SK-N-SH treated with all-trans-retinoic acid at 6 μM for 48 hours (cell line): ENCODE measurements at regions not wholly inside any gene's neighbourhood (a gene's known extent, or its start where the extent isn't known, plus 50 kb on each side); places are given as distances from the start of the nearest gene placed in this dataset.

ENCODE experiments used
- ATAC-seq: fragments of 200-7000 bp; cut with Tn5 transposase; 3 replicates; pipeline ENCODE4 v1.9.1; 2020; ENCODE audit warnings: mild to moderate bottlenecking, moderate library complexity
- ARNTL ChIP-seq: fragments of 450-650 bp; formaldehyde crosslinking; IDR thresholded peaks from 2 replicates; pipeline ENCODE4 v1.5.0; 2020; ENCODE audit warnings: low read depth, mild to moderate bottlenecking, moderate library complexity, borderline replicate concordance
- BACH2 ChIP-seq: fragments of 250-450 bp; sonication (Bioruptor Pico); IDR thresholded peaks from 2 replicates; pipeline ENCODE4 v1.9.0; 2021; ENCODE audit warnings: mild to moderate bottlenecking, borderline replicate concordance
- CSDC2 ChIP-seq: fragments of 250-450 bp; sonication (Bioruptor Pico); IDR thresholded peaks from 2 replicates; pipeline ENCODE4 v1.5.0; 2020; ENCODE audit warnings: mild to moderate bottlenecking, moderate library complexity
- ESRRG ChIP-seq: fragments of 250-450 bp; sonication (Bioruptor Pico); IDR thresholded peaks from 2 replicates; pipeline ENCODE4 v1.6.1; 2021; ENCODE audit warnings: mild to moderate bottlenecking
- GLIS3 ChIP-seq: fragments of 250-450 bp; sonication (Bioruptor Pico); IDR thresholded peaks from 2 replicates; pipeline ENCODE4 v1.5.0; 2020; ENCODE audit warnings: mild to moderate bottlenecking, moderate library complexity
- PPARA ChIP-seq: fragments of 250-450 bp; sonication (Bioruptor Pico); IDR thresholded peaks from 2 replicates; pipeline ENCODE4 v1.5.0; 2020; ENCODE audit warnings: mild to moderate bottlenecking, borderline replicate concordance
- RARB ChIP-seq: fragments of 250-450 bp; sonication (Bioruptor Pico); IDR thresholded peaks from 2 replicates; pipeline ENCODE4 v1.8.0; 2021; ENCODE audit warnings: mild to moderate bottlenecking, moderate library complexity
- SNAI2 ChIP-seq: fragments of 250-450 bp; sonication (Bioruptor Pico); IDR thresholded peaks from 2 replicates; pipeline ENCODE4 v1.5.0; 2020; ENCODE audit warnings: mild to moderate bottlenecking, moderate library complexity
- TCF4 ChIP-seq: fragments of 250-450 bp; sonication (Bioruptor Pico); IDR thresholded peaks from 2 replicates; pipeline ENCODE4 v1.8.0; 2021; ENCODE audit warnings: mild to moderate bottlenecking, moderate library complexity, borderline replicate concordance
- TOX ChIP-seq: fragments of 250-450 bp; sonication (Bioruptor Pico); IDR thresholded peaks from 2 replicates; pipeline ENCODE4 v1.8.0; 2021; ENCODE audit warnings: mild to moderate bottlenecking, moderate library complexity, borderline replicate concordance
- ZC3H10 ChIP-seq: fragments of 250-450 bp; sonication (Bioruptor Pico); IDR thresholded peaks from 2 replicates; pipeline ENCODE4 v1.5.1; 2021; ENCODE audit warnings: mild to moderate bottlenecking, moderate library complexity
- ZFP3 ChIP-seq: fragments of 250-450 bp; sonication (Bioruptor Pico); IDR thresholded peaks from 2 replicates; pipeline ENCODE4 v1.5.0; 2020; ENCODE audit warnings: mild to moderate bottlenecking, moderate library complexity
- ZFP30 ChIP-seq: fragments of 450-650 bp; formaldehyde crosslinking; IDR thresholded peaks from 2 replicates; pipeline ENCODE4 v1.5.0; 2022; ENCODE audit warnings: mild to moderate bottlenecking, moderate library complexity
- ZNF565 ChIP-seq: fragments of 450-650 bp; formaldehyde crosslinking; conservative IDR thresholded peaks from 2 replicates; pipeline ENCODE4 v1.5.0; 2020; ENCODE audit warnings: low read depth, mild to moderate bottlenecking, moderate library complexity
- ZNF70 ChIP-seq: fragments of 450-650 bp; formaldehyde crosslinking; IDR thresholded peaks from 2 replicates; pipeline ENCODE4 v1.5.0; 2020; ENCODE audit warnings: mild to moderate bottlenecking, moderate library complexity
- ZNF8 ChIP-seq: fragments of 450-650 bp; formaldehyde crosslinking; IDR thresholded peaks from 2 replicates; pipeline ENCODE4 v1.5.0; 2020; ENCODE audit warnings: mild to moderate bottlenecking, moderate library complexity
- TF ChIP-seq, protein P1 (sequence below): fragments of 250-450 bp; sonication (Bioruptor Pico); IDR thresholded peaks from 2 replicates; pipeline ENCODE4 v1.8.0; 2020; ENCODE audit warnings: mild to moderate bottlenecking, moderate library complexity, borderline replicate concordance
- TF ChIP-seq, protein P2 (sequence below): fragments of 250-450 bp; sonication (Bioruptor Pico); IDR thresholded peaks from 2 replicates; pipeline ENCODE4 v1.5.0; 2020; ENCODE audit warnings: mild to moderate bottlenecking, moderate library complexity
- TF ChIP-seq, protein P3 (sequence below): fragments of 250-450 bp; sonication (Bioruptor Pico); IDR thresholded peaks from 2 replicates; pipeline ENCODE4 v1.5.1; 2021; ENCODE audit warnings: mild to moderate bottlenecking, moderate library complexity

DNA sequence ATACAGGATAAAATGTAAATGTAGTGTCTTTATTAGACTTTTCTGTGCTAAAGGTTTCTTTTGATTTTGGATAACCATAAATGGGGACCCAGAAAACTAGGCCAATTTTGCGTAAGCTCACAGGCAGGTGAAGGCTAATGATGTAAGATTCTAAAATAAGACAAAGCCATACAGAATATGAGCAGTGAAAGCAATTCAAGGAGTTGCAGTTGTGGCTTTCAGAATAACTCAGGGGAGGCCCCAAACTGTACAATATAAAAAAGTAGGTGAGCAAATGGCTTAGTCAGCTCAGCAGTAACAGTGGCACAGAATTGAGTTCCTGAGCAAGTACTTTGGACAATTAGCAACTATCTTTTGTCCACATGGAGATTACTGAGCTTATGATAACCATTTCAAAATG is 81.7 kb upstream of the NRP1 start:
- no peak for ATAC-seq
- no peak for TF ChIP-seq TCF4 (CRISPR knock-in tag)
- no peak for TF ChIP-seq BACH2 (CRISPR knock-in tag)
- no peak for TF ChIP-seq CSDC2 (CRISPR knock-in tag)
- TF ChIP-seq, all 23 proteins: peak for 0

DNA sequence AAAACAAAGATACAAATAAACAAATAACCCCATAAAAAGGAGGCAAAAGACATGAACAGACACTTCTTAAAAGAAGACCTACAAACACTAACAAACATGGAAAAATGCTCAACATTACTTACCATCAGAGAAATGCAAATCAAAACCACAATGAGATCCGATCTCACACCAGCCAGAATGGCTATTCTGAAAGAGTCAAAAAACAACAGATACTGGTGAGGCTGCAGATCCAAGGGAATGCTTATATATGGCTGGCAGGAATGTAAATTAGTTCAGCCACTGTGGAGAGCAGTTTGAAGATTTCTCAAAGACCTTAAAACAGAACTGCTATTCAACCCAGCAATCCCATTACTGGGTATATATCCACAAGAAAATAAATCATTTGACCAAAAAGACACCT is 80.4 kb upstream of the NRP1 start:
- no peak for ATAC-seq
- TF ChIP-seq ARNTL (CRISPR knock-in tag) (no peak), PPARA (CRISPR knock-in tag) (no peak), RARB (CRISPR knock-in tag) (no peak), ZNF70 (CRISPR knock-in tag) (no peak), SNAI2 (CRISPR knock-in tag) (no peak), ZC3H10 (CRISPR knock-in tag) (no peak), ESRRG (CRISPR knock-in tag) (no peak)
- TF ChIP-seq, protein P1, sequence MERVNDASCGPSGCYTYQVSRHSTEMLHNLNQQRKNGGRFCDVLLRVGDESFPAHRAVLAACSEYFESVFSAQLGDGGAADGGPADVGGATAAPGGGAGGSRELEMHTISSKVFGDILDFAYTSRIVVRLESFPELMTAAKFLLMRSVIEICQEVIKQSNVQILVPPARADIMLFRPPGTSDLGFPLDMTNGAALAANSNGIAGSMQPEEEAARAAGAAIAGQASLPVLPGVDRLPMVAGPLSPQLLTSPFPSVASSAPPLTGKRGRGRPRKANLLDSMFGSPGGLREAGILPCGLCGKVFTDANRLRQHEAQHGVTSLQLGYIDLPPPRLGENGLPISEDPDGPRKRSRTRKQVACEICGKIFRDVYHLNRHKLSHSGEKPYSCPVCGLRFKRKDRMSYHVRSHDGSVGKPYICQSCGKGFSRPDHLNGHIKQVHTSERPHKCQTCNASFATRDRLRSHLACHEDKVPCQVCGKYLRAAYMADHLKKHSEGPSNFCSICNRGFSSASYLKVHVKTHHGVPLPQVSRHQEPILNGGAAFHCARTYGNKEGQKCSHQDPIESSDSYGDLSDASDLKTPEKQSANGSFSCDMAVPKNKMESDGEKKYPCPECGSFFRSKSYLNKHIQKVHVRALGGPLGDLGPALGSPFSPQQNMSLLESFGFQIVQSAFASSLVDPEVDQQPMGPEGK (CRISPR knock-in tag), result no peak
- TF ChIP-seq, protein P2, sequence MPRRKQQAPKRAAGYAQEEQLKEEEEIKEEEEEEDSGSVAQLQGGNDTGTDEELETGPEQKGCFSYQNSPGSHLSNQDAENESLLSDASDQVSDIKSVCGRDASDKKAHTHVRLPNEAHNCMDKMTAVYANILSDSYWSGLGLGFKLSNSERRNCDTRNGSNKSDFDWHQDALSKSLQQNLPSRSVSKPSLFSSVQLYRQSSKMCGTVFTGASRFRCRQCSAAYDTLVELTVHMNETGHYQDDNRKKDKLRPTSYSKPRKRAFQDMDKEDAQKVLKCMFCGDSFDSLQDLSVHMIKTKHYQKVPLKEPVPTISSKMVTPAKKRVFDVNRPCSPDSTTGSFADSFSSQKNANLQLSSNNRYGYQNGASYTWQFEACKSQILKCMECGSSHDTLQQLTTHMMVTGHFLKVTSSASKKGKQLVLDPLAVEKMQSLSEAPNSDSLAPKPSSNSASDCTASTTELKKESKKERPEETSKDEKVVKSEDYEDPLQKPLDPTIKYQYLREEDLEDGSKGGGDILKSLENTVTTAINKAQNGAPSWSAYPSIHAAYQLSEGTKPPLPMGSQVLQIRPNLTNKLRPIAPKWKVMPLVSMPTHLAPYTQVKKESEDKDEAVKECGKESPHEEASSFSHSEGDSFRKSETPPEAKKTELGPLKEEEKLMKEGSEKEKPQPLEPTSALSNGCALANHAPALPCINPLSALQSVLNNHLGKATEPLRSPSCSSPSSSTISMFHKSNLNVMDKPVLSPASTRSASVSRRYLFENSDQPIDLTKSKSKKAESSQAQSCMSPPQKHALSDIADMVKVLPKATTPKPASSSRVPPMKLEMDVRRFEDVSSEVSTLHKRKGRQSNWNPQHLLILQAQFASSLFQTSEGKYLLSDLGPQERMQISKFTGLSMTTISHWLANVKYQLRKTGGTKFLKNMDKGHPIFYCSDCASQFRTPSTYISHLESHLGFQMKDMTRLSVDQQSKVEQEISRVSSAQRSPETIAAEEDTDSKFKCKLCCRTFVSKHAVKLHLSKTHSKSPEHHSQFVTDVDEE (CRISPR knock-in tag), result no peak

DNA sequence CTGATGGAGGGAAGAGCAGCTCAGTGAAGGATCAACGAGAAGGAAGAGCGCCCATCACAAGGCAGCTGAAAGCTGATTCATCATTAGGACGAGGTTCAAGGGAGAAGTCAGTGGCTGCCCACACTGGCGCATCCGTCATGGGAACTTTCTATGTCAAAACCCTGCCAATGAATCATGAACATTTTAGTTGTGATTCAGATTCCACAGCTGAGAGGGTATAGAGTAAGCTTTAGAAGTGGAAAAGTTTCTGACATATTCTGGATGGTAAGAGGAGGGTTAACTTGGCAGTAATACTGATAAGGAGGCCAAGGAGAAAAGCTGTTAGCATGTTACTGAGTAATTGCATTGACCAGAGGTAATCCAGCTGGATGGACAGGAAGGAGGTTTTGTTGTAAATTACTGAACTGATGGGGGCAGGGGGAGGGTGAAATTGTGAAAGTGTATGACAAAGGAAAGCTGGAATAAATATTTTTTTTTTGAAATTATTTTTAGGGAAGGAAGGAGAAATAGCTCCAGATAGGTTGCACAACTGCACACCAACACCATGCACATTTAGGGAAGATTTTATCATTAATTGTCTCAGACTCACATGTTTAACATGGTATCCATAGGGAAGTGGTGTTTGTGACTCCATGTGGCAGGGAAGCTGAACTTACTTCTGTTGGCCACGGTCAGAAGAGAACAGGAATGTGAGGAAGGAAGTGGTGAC is 78.3 kb upstream of the NRP1 start:
- TF ChIP-seq SNAI2 (CRISPR knock-in tag) (no peak), CSDC2 (CRISPR knock-in tag) (no peak), ZNF565 (CRISPR knock-in tag) (no peak), TCF4 (CRISPR knock-in tag) (no peak), GLIS3 (no peak), ARNTL (CRISPR knock-in tag) (no peak), BACH2 (CRISPR knock-in tag) (no peak), RARB (CRISPR knock-in tag) (no peak), ZC3H10 (CRISPR knock-in tag) (no peak)

DNA sequence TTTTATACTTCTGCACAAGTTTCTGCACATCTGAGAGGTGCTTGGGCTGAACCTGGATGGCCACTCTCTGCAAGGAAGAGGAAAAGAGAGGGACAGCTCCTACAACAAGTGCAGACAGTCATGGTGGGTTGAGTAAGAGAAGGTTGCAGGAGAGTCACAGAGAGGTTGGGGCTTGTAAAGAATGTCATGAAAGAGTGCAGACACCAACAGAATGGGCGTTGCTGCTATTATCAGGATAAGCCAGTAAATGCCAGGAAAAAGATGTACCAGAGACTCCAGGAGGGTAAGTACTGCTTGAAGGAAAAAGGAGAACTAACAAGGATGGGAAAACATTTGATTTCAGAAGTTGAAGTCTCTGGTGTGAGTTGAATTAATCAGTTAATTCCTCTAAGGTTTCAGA is 77.8 kb upstream of the NRP1 start:
- ATAC-seq, result peak; percentile 45
- TF ChIP-seq TCF4 (CRISPR knock-in tag) (no peak), ZNF8 (CRISPR knock-in tag) (no peak), RARB (CRISPR knock-in tag) (no peak), ZNF70 (CRISPR knock-in tag) (no peak), ESRRG (CRISPR knock-in tag) (no peak), ZFP30 (no peak), SNAI2 (CRISPR knock-in tag) (no peak), BACH2 (CRISPR knock-in tag) (no peak), TOX (CRISPR knock-in tag) (no peak), ARNTL (CRISPR knock-in tag) (no peak), ZNF565 (CRISPR knock-in tag) (no peak), ZFP3 (no peak), CSDC2 (CRISPR knock-in tag) (no peak)
- TF ChIP-seq, protein P2 (CRISPR knock-in tag), result no peak
- TF ChIP-seq, protein P3, sequence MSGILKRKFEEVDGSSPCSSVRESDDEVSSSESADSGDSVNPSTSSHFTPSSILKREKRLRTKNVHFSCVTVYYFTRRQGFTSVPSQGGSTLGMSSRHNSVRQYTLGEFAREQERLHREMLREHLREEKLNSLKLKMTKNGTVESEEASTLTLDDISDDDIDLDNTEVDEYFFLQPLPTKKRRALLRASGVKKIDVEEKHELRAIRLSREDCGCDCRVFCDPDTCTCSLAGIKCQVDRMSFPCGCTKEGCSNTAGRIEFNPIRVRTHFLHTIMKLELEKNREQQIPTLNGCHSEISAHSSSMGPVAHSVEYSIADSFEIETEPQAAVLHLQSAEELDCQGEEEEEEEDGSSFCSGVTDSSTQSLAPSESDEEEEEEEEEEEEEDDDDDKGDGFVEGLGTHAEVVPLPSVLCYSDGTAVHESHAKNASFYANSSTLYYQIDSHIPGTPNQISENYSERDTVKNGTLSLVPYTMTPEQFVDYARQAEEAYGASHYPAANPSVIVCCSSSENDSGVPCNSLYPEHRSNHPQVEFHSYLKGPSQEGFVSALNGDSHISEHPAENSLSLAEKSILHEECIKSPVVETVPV (CRISPR knock-in tag), result no peak
- TF ChIP-seq, protein P1 (CRISPR knock-in tag), result no peak
- TF ChIP-seq, all 23 proteins: peak for 0

More for the DNA sequence above, 78.3 kb upstream of the NRP1 start:
- ATAC-seq, result peak; percentile 86
